ENCODE measurements at regions not wholly inside any gene's neighbourhood (a gene's known extent, or its start where the extent isn't known, plus 50 kb on each side); places are given as distances from the start of the nearest gene placed in this dataset.

- ATAC-seq (no peak), DNase-seq (ENCODE audit: low spot score) (no peak)
- H3K27me3 Mint-ChIP-seq = no peaks in the 10 kb centered on the region
- H3K27ac Mint-ChIP-seq = no peak overlapping the region
- H3K36me3 Mint-ChIP-seq = no peaks in the 10 kb centered on the region
- H3K9me3 Mint-ChIP-seq = no peaks in the 10 kb centered on the region
- no peak overlapping the region for H3K4me3 Mint-ChIP-seq
- peaks cover 0 to 3% of the 10 kb centered on the region in 2 donors for H3K4me1 Mint-ChIP-seq (ENCODE audit: low read depth in 2 of 2)
These were observed 860.4 kb downstream of the VRK1 start for GRCh38 chr14:97657609-97658008.

GRCh38 chr14:97687944-97688630 lies 890.9 kb downstream of the VRK1 start:
- Mint-ChIP-seq H3K27me3 (peaks cover 0 to 3% of the 10 kb centered on the region in 2 donors), H3K4me3 (no peak overlapping the region), H3K4me1 (ENCODE audit: low read depth in 2 of 2) (peaks cover 10 to 39% of the 10 kb centered on the region in 2 donors), H3K9me3 (peaks cover 3% of the 10 kb centered on the region), H3K36me3 (no peaks in the 10 kb centered on the region), H3K27ac (no peak overlapping the region)
- no peak for ATAC-seq
- no peak for DNase-seq (ENCODE audit: low spot score)

- DNase-seq (ENCODE audit: low spot score) (no peak), ATAC-seq (no peak)
- H3K4me1 Mint-ChIP-seq (ENCODE audit: low read depth in 2 of 2) = peaks cover 10 to 42% of the 10 kb centered on the region in 2 donors
- peaks cover 0 to 3% of the 10 kb centered on the region in 2 donors for H3K27me3 Mint-ChIP-seq
- no peak overlapping the region for H3K27ac Mint-ChIP-seq
- H3K9me3 Mint-ChIP-seq = peaks cover 3% of the 10 kb centered on the region
- no peaks in the 10 kb centered on the region for H3K36me3 Mint-ChIP-seq
- no peak overlapping the region for H3K4me3 Mint-ChIP-seq
These were observed 891.6 kb downstream of the VRK1 start for GRCh38 chr14:97688631-97689336.

GRCh38 chr14:97692084-97692483 lies 894.9 kb downstream of the VRK1 start:
- no peaks in the 10 kb centered on the region for H3K9me3 Mint-ChIP-seq
- H3K4me1 Mint-ChIP-seq (ENCODE audit: low read depth in 2 of 2) = peaks cover 10 to 36% of the 10 kb centered on the region in 2 donors
- no peaks in the 10 kb centered on the region for H3K27me3 Mint-ChIP-seq
- no peak for ATAC-seq
- DNase-seq (ENCODE audit: low spot score) = no peak
- H3K27ac Mint-ChIP-seq = peak overlapping the region in 1 of 2 donors; percentile 54
- H3K36me3 Mint-ChIP-seq = no peaks in the 10 kb centered on the region
- H3K4me3 Mint-ChIP-seq = no peak overlapping the region

- no peak overlapping the region for H3K4me3 Mint-ChIP-seq
- ATAC-seq = no peak
These were observed 898.3 kb downstream of the VRK1 start for GRCh38 chr14:97695456-97695981.

GRCh38 chr14:97697772-97698171 lies 900.6 kb downstream of the VRK1 start:
- H3K9me3 Mint-ChIP-seq = peaks cover 9% of the 10 kb centered on the region
- peak overlapping the region; percentile 73 for H3K4me3 Mint-ChIP-seq
- H3K36me3 Mint-ChIP-seq = peaks cover 13% of the 10 kb centered on the region
- H3K27me3 Mint-ChIP-seq = no peaks in the 10 kb centered on the region
- DNase-seq (ENCODE audit: low spot score) (peak; percentile 75), ATAC-seq (peak; percentile 98)
- H3K27ac Mint-ChIP-seq = peak overlapping the region; percentile 80 to 87
- H3K4me1 Mint-ChIP-seq (ENCODE audit: low read depth in 2 of 2) = peaks cover 42 to 46% of the 10 kb centered on the region in 2 donors

More at GRCh38 chr14:97695456-97695981, 898.3 kb downstream of the VRK1 start:
- Mint-ChIP-seq H3K27me3 (no peaks in the 10 kb centered on the region), H3K4me1 (ENCODE audit: low read depth in 2 of 2) (peaks cover 37 to 55% of the 10 kb centered on the region in 2 donors), H3K9me3 (peaks cover 9% of the 10 kb centered on the region), H3K36me3 (peaks cover 10% of the 10 kb centered on the region), H3K27ac (peak overlapping the region in 1 of 2 donors; percentile 47)
- no peak for DNase-seq (ENCODE audit: low spot score)

GRCh38 chr14:97699026-97699425 lies 901.8 kb downstream of the VRK1 start:
- Mint-ChIP-seq H3K4me1 (ENCODE audit: low read depth in 2 of 2) (peaks cover 52 to 55% of the 10 kb centered on the region in 2 donors), H3K27me3 (no peaks in the 10 kb centered on the region), H3K9me3 (peaks cover 13% of the 10 kb centered on the region)

GRCh38 chr14:97703006-97703760 lies 906.0 kb downstream of the VRK1 start:
- H3K4me3 Mint-ChIP-seq = peak overlapping the region; percentile 59
- DNase-seq (ENCODE audit: low spot score) = no peak
- peak overlapping the region; percentile 88 to 92 for H3K27ac Mint-ChIP-seq
- peaks cover 14% of the 10 kb centered on the region for H3K9me3 Mint-ChIP-seq
- no peaks in the 10 kb centered on the region for H3K27me3 Mint-ChIP-seq
- peaks cover 23% of the 10 kb centered on the region for H3K36me3 Mint-ChIP-seq
- H3K4me1 Mint-ChIP-seq (ENCODE audit: low read depth in 2 of 2) = peaks cover 69 to 76% of the 10 kb centered on the region in 2 donors
- ATAC-seq = no peak

More at GRCh38 chr14:97699026-97699425, 901.8 kb downstream of the VRK1 start:
- Mint-ChIP-seq H3K4me3 (peak overlapping the region; percentile 73), H3K36me3 (peaks cover 17% of the 10 kb centered on the region), H3K27ac (peak overlapping the region; percentile 80 to 87)
- no peak for DNase-seq (ENCODE audit: low spot score)
- ATAC-seq = no peak

- Mint-ChIP-seq H3K4me3 (peak overlapping the region; percentile 59), H3K27ac (peak overlapping the region; percentile 88 to 92), H3K9me3 (peaks cover 12% of the 10 kb centered on the region), H3K27me3 (no peaks in the 10 kb centered on the region), H3K4me1 (ENCODE audit: low read depth in 2 of 2) (peaks cover 68 to 76% of the 10 kb centered on the region in 2 donors), H3K36me3 (peaks cover 17% of the 10 kb centered on the region)
- ATAC-seq (no peak), DNase-seq (ENCODE audit: low spot score) (no peak)
These were observed 907.2 kb downstream of the VRK1 start for GRCh38 chr14:97704316-97704885.

- no peaks in the 10 kb centered on the region for H3K27me3 Mint-ChIP-seq
- ATAC-seq (no peak), DNase-seq (ENCODE audit: low spot score) (no peak)
- peaks cover 72 to 81% of the 10 kb centered on the region in 2 donors for H3K4me1 Mint-ChIP-seq (ENCODE audit: low read depth in 2 of 2)
- H3K4me3 Mint-ChIP-seq = peak overlapping the region; percentile 59
- peak overlapping the region; percentile 88 to 92 for H3K27ac Mint-ChIP-seq
- peaks cover 11% of the 10 kb centered on the region for H3K9me3 Mint-ChIP-seq
- peaks cover 15% of the 10 kb centered on the region for H3K36me3 Mint-ChIP-seq
These were observed 907.9 kb downstream of the VRK1 start for GRCh38 chr14:97705107-97705506.

- Mint-ChIP-seq H3K36me3 (peaks cover 10% of the 10 kb centered on the region), H3K27me3 (no peaks in the 10 kb centered on the region), H3K9me3 (peaks cover 11% of the 10 kb centered on the region), H3K4me3 (peak overlapping the region; percentile 93), H3K4me1 (ENCODE audit: low read depth in 2 of 2) (peaks cover 74 to 83% of the 10 kb centered on the region in 2 donors), H3K27ac (peak overlapping the region; percentile 88 to 92)
- DNase-seq (ENCODE audit: low spot score) (peak; percentile 79), ATAC-seq (peak; percentile 83 to 93)
These were observed 908.8 kb downstream of the VRK1 start for GRCh38 chr14:97705976-97706375.

- peaks cover 77 to 84% of the 10 kb centered on the region in 2 donors for H3K4me1 Mint-ChIP-seq (ENCODE audit: low read depth in 2 of 2)
- H3K27ac Mint-ChIP-seq = peak overlapping the region; percentile 88 to 92
- peak overlapping the region; percentile 93 for H3K4me3 Mint-ChIP-seq
- peaks cover 11% of the 10 kb centered on the region for H3K9me3 Mint-ChIP-seq
- H3K36me3 Mint-ChIP-seq = peaks cover 10% of the 10 kb centered on the region
- no peaks in the 10 kb centered on the region for H3K27me3 Mint-ChIP-seq
- ATAC-seq = peak; percentile 52 to 63
- DNase-seq (ENCODE audit: low spot score) = no peak
These were observed 909.6 kb downstream of the VRK1 start for GRCh38 chr14:97706819-97707218.

- ATAC-seq (peak; percentile 22 to 62), DNase-seq (ENCODE audit: low spot score) (no peak)
- H3K9me3 Mint-ChIP-seq = peaks cover 11% of the 10 kb centered on the region
- no peaks in the 10 kb centered on the region for H3K27me3 Mint-ChIP-seq
- H3K36me3 Mint-ChIP-seq = peaks cover 10% of the 10 kb centered on the region
- H3K27ac Mint-ChIP-seq = peak overlapping the region; percentile 88 to 92
- peak overlapping the region; percentile 93 for H3K4me3 Mint-ChIP-seq
- peaks cover 76 to 81% of the 10 kb centered on the region in 2 donors for H3K4me1 Mint-ChIP-seq (ENCODE audit: low read depth in 2 of 2)
These were observed 910.4 kb downstream of the VRK1 start for GRCh38 chr14:97707603-97708002.

Data from natural killer cell treated with Interleukin-12 subunit alpha and Interleukin-12 subunit beta and Interleukin-15 and Interleukin-18, amount 100 ng/mL, for 72 hours (primary cell).